Astrocyte (in vitro differentiated cells and primary cell): ENCODE measurements at regions not wholly inside any gene's neighbourhood (a gene's known extent, or its start where the extent isn't known, plus 50 kb on each side); places are given as distances from the start of the nearest gene placed in this dataset.
A peak's percentile ranks its signal among the peaks of the same experiment; 100 is the strongest.

Source experiments
- DNase-seq: peaks from one replicate; pipeline ENCODE4 v3.0.0-alpha.2; 2010; ENCODE audit warnings: low read depth
- FAIRE-seq: peaks from 2 replicates; lab custom pipeline; 2011; peaks lifted over from hg19 to GRCh38; lab: Jason Lieb, UNC
- H2AFZ ChIP-seq: 2 replicates; pipeline ENCODE4 v1.6.0; 2012; ENCODE audit warnings: low read depth, low read length, inconsistent platforms
- H3K27ac ChIP-seq: 2 replicates; pipeline ENCODE4 v1.5.1; 2011; ENCODE audit warnings: low read depth, low read length, inconsistent platforms
- H3K27me3 ChIP-seq: 2 replicates; pipeline ENCODE4 v1.6.0; 2011; ENCODE audit warnings: low read length, inconsistent platforms; ENCODE audit not compliant: insufficient read depth
- H3K36me3 ChIP-seq: 2 replicates; pipeline ENCODE4 v1.5.1; 2011; ENCODE audit warnings: low read length, inconsistent platforms; ENCODE audit not compliant: insufficient read depth
- H3K4me1 ChIP-seq: 2 replicates; pipeline ENCODE4 v1.5.1; 2011; ENCODE audit warnings: low read length, inconsistent platforms; ENCODE audit not compliant: insufficient read depth
- H3K4me2 ChIP-seq: 2 replicates; pipeline ENCODE4 v1.6.0; 2012; ENCODE audit warnings: low read length, inconsistent platforms
- H3K4me3 ChIP-seq: 2 replicates; pipeline ENCODE4 v1.5.1; 2011; ENCODE audit warnings: low read depth, mild to moderate bottlenecking, low read length, inconsistent platforms; ENCODE audit not compliant: insufficient read depth
- H3K79me2 ChIP-seq: 2 replicates; pipeline ENCODE4 v1.6.0; 2012; ENCODE audit warnings: mild to moderate bottlenecking, low read length, inconsistent platforms; ENCODE audit not compliant: insufficient read depth
- H3K9ac ChIP-seq: 2 replicates; pipeline ENCODE4 v1.6.0; 2012; ENCODE audit warnings: mild to moderate bottlenecking, low read length, inconsistent platforms
- H3K9me3 ChIP-seq: 2 replicates; pipeline ENCODE4 v1.5.1; 2012; ENCODE audit warnings: low read depth, mild to moderate bottlenecking, low read length, inconsistent platforms; ENCODE audit not compliant: insufficient read depth
- H4K20me1 ChIP-seq: 2 replicates; pipeline ENCODE4 v1.6.0; 2012; ENCODE audit warnings: low read length, inconsistent platforms; ENCODE audit not compliant: insufficient read depth
- H3K27ac Mint-ChIP-seq: one replicate; pipeline ENCODE4 v1.8.0; 2021; ENCODE audit warnings: mild to moderate bottlenecking, mixed read lengths; ENCODE audit not compliant: unreplicated experiment
- H3K27me3 Mint-ChIP-seq: one replicate; pipeline ENCODE4 v1.8.0; 2021; ENCODE audit warnings: low read depth, mixed read lengths; ENCODE audit not compliant: unreplicated experiment
- H3K36me3 Mint-ChIP-seq: one replicate; pipeline ENCODE4 v1.8.0; 2021; ENCODE audit warnings: low read depth, mixed read lengths; ENCODE audit not compliant: unreplicated experiment
- H3K4me1 Mint-ChIP-seq: one replicate; pipeline ENCODE4 v1.8.0; 2021; ENCODE audit warnings: low read depth, mixed read lengths; ENCODE audit not compliant: unreplicated experiment
- H3K4me3 Mint-ChIP-seq: one replicate; pipeline ENCODE4 v1.8.0; 2021; ENCODE audit warnings: mild to moderate bottlenecking, moderate library complexity, mixed read lengths; ENCODE audit not compliant: unreplicated experiment
- H3K9me3 Mint-ChIP-seq: one replicate; pipeline ENCODE4 v1.8.0; 2021; ENCODE audit warnings: mild to moderate bottlenecking, mixed read lengths; ENCODE audit not compliant: unreplicated experiment
- CTCF ChIP-seq: IDR thresholded peaks from 2 replicates; pipeline ENCODE4 v1.5.1; 2011; ENCODE audit warnings: low read depth, mild to moderate bottlenecking, inconsistent platforms, low read length, moderate library complexity; ENCODE audit not compliant: insufficient read depth
- EZH2 ChIP-seq: IDR thresholded peaks from 2 replicates; pipeline ENCODE4 v1.6.1; 2012; ENCODE audit warnings: mild to moderate bottlenecking, low read length, inconsistent platforms; ENCODE audit not compliant: insufficient read depth

- no peak overlapping the region for H3K4me3 ChIP-seq
- no peak for DNase-seq
- H3K27ac ChIP-seq, result no peak overlapping the region
- Mint-ChIP-seq H3K9me3 (no peaks in the 10 kb centered on the region), H3K4me1 (peaks cover 5% of the 10 kb centered on the region), H3K36me3 (no peaks in the 10 kb centered on the region), H3K27me3 (no peaks in the 10 kb centered on the region), H3K4me3 (no peak overlapping the region), H3K27ac (no peak overlapping the region)
- no peaks in the 10 kb centered on the region for H3K79me2 ChIP-seq
- TF ChIP-seq EZH2 (no peak), CTCF (no peak)
- no peaks in the 10 kb centered on the region for H3K4me1 ChIP-seq
- H3K27me3 ChIP-seq, result no peaks in the 10 kb centered on the region
- H2AFZ ChIP-seq, result no peak overlapping the region
- no peaks in the 10 kb centered on the region for H3K36me3 ChIP-seq
- H3K9me3 ChIP-seq, result no peaks in the 10 kb centered on the region
- H3K9ac ChIP-seq, result no peak overlapping the region
- H3K4me2 ChIP-seq, result peak overlapping the region; percentile 19
- no peak for FAIRE-seq
- H4K20me1 ChIP-seq, result no peaks in the 10 kb centered on the region
These were observed 563.9 kb upstream of the CLINT1 start for GRCh38 chr5:158422653-158423515.

DNA sequence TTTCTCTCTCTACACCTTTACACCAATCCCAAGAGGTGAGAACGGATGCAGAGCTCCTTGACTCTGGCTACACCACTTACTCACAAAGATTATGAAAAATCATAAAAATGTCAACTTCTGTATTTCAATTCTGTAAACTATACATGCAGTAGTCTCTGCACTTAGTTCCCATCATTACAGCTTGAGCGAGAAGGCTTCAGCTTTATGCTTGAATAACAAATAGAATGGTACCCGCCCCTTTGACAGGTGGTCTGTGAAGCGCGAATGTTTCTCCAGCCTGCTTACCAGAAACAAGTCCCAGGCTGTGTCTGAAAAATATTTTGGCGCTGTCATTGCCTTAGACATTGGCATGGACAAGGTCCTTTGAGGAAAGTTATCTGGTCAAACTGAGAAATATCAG is 562.4 kb upstream of the CLINT1 start:
- FAIRE-seq (no peak), DNase-seq (no peak)
- Histone ChIP-seq H3K79me2 (no peaks in the 10 kb centered on the region), H3K9ac (no peak overlapping the region), H3K4me2 (no peak overlapping the region), H3K9me3 (no peaks in the 10 kb centered on the region), H3K27ac (no peak overlapping the region), H3K4me3 (no peak overlapping the region), H3K4me1 (no peaks in the 10 kb centered on the region), H3K36me3 (no peaks in the 10 kb centered on the region), H4K20me1 (no peaks in the 10 kb centered on the region), H3K27me3 (no peaks in the 10 kb centered on the region), H2AFZ (no peak overlapping the region)
- H3K27ac Mint-ChIP-seq, result no peak overlapping the region
- H3K4me1 Mint-ChIP-seq, result peaks cover 5% of the 10 kb centered on the region
- H3K4me3 Mint-ChIP-seq, result no peak overlapping the region
- H3K36me3 Mint-ChIP-seq, result no peaks in the 10 kb centered on the region
- H3K9me3 Mint-ChIP-seq, result no peaks in the 10 kb centered on the region
- TF ChIP-seq EZH2, result no peak
- no peak for TF ChIP-seq CTCF
- no peaks in the 10 kb centered on the region for H3K27me3 Mint-ChIP-seq

DNA sequence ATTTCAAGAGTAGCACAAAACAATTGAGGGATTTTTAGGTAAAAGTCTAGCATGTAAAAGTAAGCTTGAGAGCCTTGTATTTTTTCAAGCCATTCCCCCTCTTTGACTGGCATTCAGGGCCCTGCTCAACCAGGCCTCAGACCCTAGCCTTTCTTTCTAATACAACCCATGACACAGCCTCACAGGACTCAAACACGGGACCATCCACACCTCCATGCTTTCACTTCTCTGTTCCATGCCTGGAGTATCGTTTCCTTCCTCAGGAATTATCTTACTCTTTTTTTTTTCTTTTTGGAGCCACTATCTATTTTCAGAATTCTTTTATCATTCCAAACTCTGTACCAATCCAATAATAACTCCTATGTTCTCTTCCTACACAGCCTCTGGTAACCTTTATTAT is 560.2 kb upstream of the CLINT1 start:
- peaks cover 2% of the 10 kb centered on the region for H3K9me3 Mint-ChIP-seq
- H3K36me3 Mint-ChIP-seq, result no peaks in the 10 kb centered on the region
- DNase-seq, result no peak
- H3K27me3 Mint-ChIP-seq, result no peaks in the 10 kb centered on the region
- H3K9ac ChIP-seq, result no peak overlapping the region
- H3K9me3 ChIP-seq, result no peaks in the 10 kb centered on the region
- no peak overlapping the region for H2AFZ ChIP-seq
- H3K4me3 Mint-ChIP-seq, result no peak overlapping the region
- H3K27ac Mint-ChIP-seq, result no peak overlapping the region
- no peak for FAIRE-seq
- no peak overlapping the region for H3K27ac ChIP-seq
- no peaks in the 10 kb centered on the region for H3K27me3 ChIP-seq
- no peaks in the 10 kb centered on the region for H3K79me2 ChIP-seq
- no peak overlapping the region for H3K4me2 ChIP-seq
- TF ChIP-seq EZH2 (no peak), CTCF (no peak)
- no peaks in the 10 kb centered on the region for H3K36me3 ChIP-seq
- H3K4me1 ChIP-seq, result peaks cover 15% of the 10 kb centered on the region
- H4K20me1 ChIP-seq, result no peaks in the 10 kb centered on the region
- no peak overlapping the region for H3K4me3 ChIP-seq
- peaks cover 16% of the 10 kb centered on the region for H3K4me1 Mint-ChIP-seq
